Stomach (tissue), 8 donors: ENCODE measurements at regions not wholly inside any gene's neighbourhood (a gene's known extent, or its start where the extent isn't known, plus 50 kb on each side); places are given as distances from the start of the nearest gene placed in this dataset.

ENCODE experiments used
- DNase-seq, 2 donors: peaks; one replicate each; pipeline versions ENCODE4 v3.0.0 to v3.0.0-alpha.2; 2013 to 2019
- H3K27ac ChIP-seq, 5 donors: fragments of 200-600 bp in 4 of 5; sonication (generic) in 4 of 5; one replicate each; pipeline ENCODE4 v1.5.1; 2013 to 2019; ENCODE audit warnings: mild to moderate bottlenecking in 1 of 5, moderate library complexity in 1 of 5
- H3K27me3 ChIP-seq, 3 donors: fragments of 200-600 bp; sonication (generic); one replicate each; pipeline ENCODE4 v1.5.1; 2017 to 2019; ENCODE audit warnings: mixed run types in 1 of 3
- H3K36me3 ChIP-seq, 4 donors: fragments of 200-600 bp; sonication (generic); 1 replicate in 3 of 4; 2 replicates in 1 of 4; pipeline ENCODE4 v1.5.1; 2016 to 2019
- H3K4me1 ChIP-seq, 4 donors: fragments of 200-600 bp; sonication (generic); one replicate each; pipeline ENCODE4 v1.5.1; 2016 to 2019
- H3K4me3 ChIP-seq, 4 donors: fragments of 200-600 bp; sonication (generic) in 3 of 4; one replicate each; pipeline ENCODE4 v1.5.1; 2016 to 2019; ENCODE audit warnings: mild to moderate bottlenecking in 1 of 4
- H3K9me3 ChIP-seq, 4 donors: fragments of 200-600 bp; sonication (generic); one replicate each; pipeline ENCODE4 v1.5.1; 2016 to 2019
- CTCF ChIP-seq, 7 experiments: fragments of 450-650 bp in 4 of 7; fragments of 200-600 bp in 3 of 7; sonication (generic) in 3 of 7; IDR thresholded peaks; one replicate each; pipeline ENCODE4 v1.5.1; 2016 to 2019; ENCODE audit warnings: antibody characterized with exemption in 7 of 7, control low read depth in 2 of 7, mild to moderate bottlenecking in 1 of 7
- EP300 ChIP-seq: sonication (generic); formaldehyde crosslinking; IDR thresholded peaks from one replicate; pipeline ENCODE4 v1.6.1; 2017; ENCODE audit warnings: antibody characterized with exemption
- POLR2A ChIP-seq, 4 donors: fragments of 450-650 bp; IDR thresholded peaks; one replicate each; pipeline ENCODE4 v1.6.1; 2016; ENCODE audit warnings: antibody characterized with exemption in 4 of 4, control low read depth in 2 of 4, mild to moderate bottlenecking in 1 of 4, moderate library complexity in 1 of 4
- POLR2AphosphoS5 ChIP-seq, 3 donors: sonication (generic); formaldehyde crosslinking; IDR thresholded peaks; one replicate each; pipeline ENCODE4 v1.6.1; 2016; ENCODE audit warnings: antibody characterized with exemption in 3 of 3
- WGBS, 5 donors: extraction: QIAGEN DNeasy Blood & Tissue Kit in 3 of 5; methylation state at CpG; one replicate each; pipeline versions ENCODE4 v1.1.5 to v1.1.7; 2013 to 2018; 5-methylcytosine and 5-hydroxymethylcytosine counted together
- intact Hi-C: fragments of 100-400 bp; cut with DNase I; formaldehyde crosslinking; loops from one replicate; pipeline ENCODE4 v1.15.1; 2023; ENCODE audit warnings: low total_unique reads
- donor health status: healthy with polysubstance abuse.
- donor health status: Bipolar disorder and iron deficiency.
- donor health status: healthy.

DNA sequence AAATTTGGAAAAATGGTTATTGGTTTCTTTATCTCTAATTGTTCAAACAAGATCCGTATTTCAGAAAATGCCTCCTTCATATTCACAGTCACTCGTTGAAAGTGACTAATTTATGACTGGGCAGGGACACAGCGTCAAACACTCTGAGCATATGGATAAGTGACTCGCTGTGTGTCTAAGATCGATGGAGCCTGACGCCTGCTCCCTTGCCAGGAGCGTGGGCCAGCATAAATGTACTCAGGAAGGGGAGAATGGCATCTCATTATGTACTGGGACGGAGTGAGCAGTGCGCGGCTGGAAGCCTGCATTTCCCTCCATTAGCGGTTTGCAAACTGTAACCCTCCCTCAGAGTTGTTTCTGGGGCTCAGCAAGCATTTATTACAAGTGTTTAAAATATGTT lies 79.8 kb upstream of the CAST start:
- Histone ChIP-seq H3K4me3 (no peak overlapping the region), H3K9me3 (no peaks in the 10 kb centered on the region), H3K27me3 (no peaks in the 10 kb centered on the region), H3K27ac (no peak overlapping the region), H3K36me3 (no peaks in the 10 kb centered on the region), H3K4me1 (no peaks in the 10 kb centered on the region)
- TF ChIP-seq EP300, result no peak
- TF ChIP-seq CTCF (IDR thresholded peaks at IDR 0.05), result no peak
- TF ChIP-seq POLR2AphosphoS5 (IDR thresholded peaks at IDR 0.05), result no peak
- no peak for TF ChIP-seq POLR2A (IDR thresholded peaks at IDR 0.05)
- intact Hi-C loops, result no loop called here
- 66 to 83% (median 73%) methylated on average over 11 of the region's 11 CpGs for WGBS, 5 donors
- no peak for DNase-seq

GRCh38 chr5:96584712-96585111 lies 77.5 kb upstream of the CAST start:
- 48 to 71% (median 62%) methylated on average over 6 of the region's 6 CpGs for whole genome bisulfite sequencing, 5 donors
- H3K4me3 ChIP-seq, result no peak overlapping the region

GRCh38 chr5:96588539-96588938 lies 73.6 kb upstream of the CAST start:
- Histone ChIP-seq H3K27ac (no peak overlapping the region), H3K9me3 (no peaks in the 10 kb centered on the region), H3K4me3 (no peak overlapping the region), H3K36me3 (no peaks in the 10 kb centered on the region), H3K27me3 (no peaks in the 10 kb centered on the region), H3K4me1 (no peaks in the 10 kb centered on the region)
- no peak for TF ChIP-seq POLR2AphosphoS5 (IDR thresholded peaks at IDR 0.05)
- no peak for TF ChIP-seq CTCF (IDR thresholded peaks at IDR 0.05)
- TF ChIP-seq EP300, result no peak
- TF ChIP-seq POLR2A (IDR thresholded peaks at IDR 0.05), result no peak
- DNase-seq, result no peak
- intact Hi-C loops, result no loop called here
- WGBS, 5 donors, result 72 to 93% (median 88%) methylated on average over 1 of the region's 1 CpG

More at GRCh38 chr5:96584712-96585111, 77.5 kb upstream of the CAST start:
- no peaks in the 10 kb centered on the region for H3K9me3 ChIP-seq
- H3K27me3 ChIP-seq, result no peaks in the 10 kb centered on the region
- intact Hi-C loops, result no loop called here
- H3K27ac ChIP-seq, result no peak overlapping the region
- H3K4me1 ChIP-seq, result no peaks in the 10 kb centered on the region
- no peaks in the 10 kb centered on the region for H3K36me3 ChIP-seq
- no peak for DNase-seq
- no peak for TF ChIP-seq EP300
- TF ChIP-seq POLR2A (IDR thresholded peaks at IDR 0.05), result no peak
- TF ChIP-seq CTCF (IDR thresholded peaks at IDR 0.05), result no peak
- no peak for TF ChIP-seq POLR2AphosphoS5 (IDR thresholded peaks at IDR 0.05)

DNA sequence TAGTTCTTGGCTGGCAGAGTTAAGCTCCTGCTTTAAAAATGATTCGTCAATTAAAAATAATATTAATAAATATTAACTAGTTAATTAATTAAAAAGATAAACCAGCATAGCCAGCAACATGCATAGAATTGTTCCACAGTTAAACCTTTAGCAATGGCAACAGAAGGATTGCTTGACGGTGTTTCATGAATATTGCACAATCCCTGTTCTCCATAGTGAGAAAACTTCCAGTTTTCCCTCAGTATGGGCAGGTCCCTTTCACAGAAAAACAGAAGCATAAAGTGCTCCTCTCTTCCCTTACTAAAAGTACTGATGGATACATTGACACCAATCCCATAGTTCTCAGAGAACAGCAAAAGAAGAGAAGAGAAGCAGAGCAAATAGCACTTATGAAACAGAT lies 71.4 kb upstream of the CAST start:
- no peak for TF ChIP-seq POLR2AphosphoS5 (IDR thresholded peaks at IDR 0.05)
- TF ChIP-seq CTCF (IDR thresholded peaks at IDR 0.05), result no peak
- TF ChIP-seq EP300, result no peak
- no peak for TF ChIP-seq POLR2A (IDR thresholded peaks at IDR 0.05)
- H3K9me3 ChIP-seq, result no peaks in the 10 kb centered on the region
- intact Hi-C loops, result no loop called here
- 68 to 89% (median 87%) methylated on average over 2 of the region's 2 CpGs for WGBS, 5 donors
- H3K36me3 ChIP-seq, result no peaks in the 10 kb centered on the region
- no peaks in the 10 kb centered on the region for H3K27me3 ChIP-seq
- no peak for DNase-seq
- no peaks in the 10 kb centered on the region for H3K4me1 ChIP-seq
- no peak overlapping the region for H3K4me3 ChIP-seq
- no peak overlapping the region for H3K27ac ChIP-seq
